GM23248 (cell line): ENCODE measurements at regions not wholly inside any gene's neighbourhood (a gene's known extent, or its start where the extent isn't known, plus 50 kb on each side); places are given as distances from the start of the nearest gene placed in this dataset.

Source experiments
- EZH2 ChIP-seq: fragments of 200-600 bp; sonication (generic); IDR thresholded peaks from 2 replicates; pipeline ENCODE4 v1.6.1; 2018; ENCODE audit warnings: antibody characterized with exemption, mild to moderate bottlenecking; ENCODE audit not compliant: insufficient read depth, poor library complexity, severe bottlenecking
- EZH2phosphoT487 ChIP-seq: fragments of 200-600 bp; sonication (generic); IDR thresholded peaks from 2 replicates; pipeline ENCODE4 v1.6.1; 2018; ENCODE audit warnings: antibody characterized with exemption, moderate library complexity, mild to moderate bottlenecking, low read depth; ENCODE audit not compliant: insufficient read depth

- TF ChIP-seq EZH2, result no peak
- no peak for TF ChIP-seq EZH2phosphoT487
Measured at GRCh38 chr20:40816039-40816352, 127.0 kb upstream of the MAFB start.
